GM21825 (cell line): ENCODE measurements at regions not wholly inside any gene's neighbourhood (a gene's known extent, or its start where the extent isn't known, plus 50 kb on each side); places are given as distances from the start of the nearest gene placed in this dataset.
A peak's percentile ranks its signal among the peaks of the same experiment; 100 is the strongest.

ENCODE experiments used
- ATAC-seq: cut with Tn5 transposase; IDR thresholded peaks from one replicate; pipeline ENCODE4 v1.9.1; 2021; ENCODE audit warnings: mild to moderate bottlenecking, moderate library complexity; ENCODE audit not compliant: unreplicated experiment

GRCh38 chr2:53452400-53452799 lies 315.2 kb upstream of the CHAC2 start:
- no peak for ATAC-seq

DNA sequence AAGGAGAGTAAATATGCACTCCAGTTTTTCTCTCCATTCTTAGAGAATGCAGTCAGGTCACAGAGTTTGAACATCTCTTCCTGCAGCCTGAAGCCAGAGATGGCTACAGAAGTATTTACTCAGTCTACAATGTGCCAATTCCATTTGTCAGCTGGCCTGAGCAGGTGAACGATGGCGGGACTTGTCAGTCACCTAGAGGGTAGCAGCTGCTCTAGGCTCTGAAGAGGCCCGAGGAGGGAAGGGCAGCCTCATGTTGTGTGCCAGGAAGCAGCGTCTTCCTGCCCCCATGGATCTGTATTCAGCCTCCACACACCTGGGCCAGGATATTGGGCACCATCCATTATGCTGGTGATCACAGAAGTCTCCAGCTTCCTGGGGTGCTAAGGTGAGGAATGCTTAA lies 316.7 kb upstream of the CHAC2 start:
- no peak for ATAC-seq

- no peak for ATAC-seq
Observed at GRCh38 chr2:53448591-53448990, 319.0 kb upstream of the CHAC2 start.

DNA sequence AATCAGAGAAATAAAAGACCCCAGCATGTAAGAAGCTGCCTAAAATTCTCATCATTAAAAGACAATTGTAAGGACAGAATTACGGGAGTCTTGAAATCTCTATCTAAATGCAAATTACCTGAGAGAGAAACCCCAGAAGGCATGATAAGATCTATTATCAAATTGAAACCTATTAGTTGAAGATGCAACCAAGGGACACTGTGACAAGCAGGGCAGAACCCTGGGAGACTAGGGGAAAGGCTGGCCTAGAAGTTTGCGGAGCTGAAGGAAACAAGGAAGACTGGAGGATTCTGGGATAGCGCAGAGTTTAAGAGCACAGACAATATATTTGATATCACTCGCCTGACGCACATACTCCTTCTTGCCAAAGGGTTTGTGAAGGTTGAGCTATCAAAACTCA lies 319.5 kb upstream of the CHAC2 start:
- ATAC-seq = no peak

DNA sequence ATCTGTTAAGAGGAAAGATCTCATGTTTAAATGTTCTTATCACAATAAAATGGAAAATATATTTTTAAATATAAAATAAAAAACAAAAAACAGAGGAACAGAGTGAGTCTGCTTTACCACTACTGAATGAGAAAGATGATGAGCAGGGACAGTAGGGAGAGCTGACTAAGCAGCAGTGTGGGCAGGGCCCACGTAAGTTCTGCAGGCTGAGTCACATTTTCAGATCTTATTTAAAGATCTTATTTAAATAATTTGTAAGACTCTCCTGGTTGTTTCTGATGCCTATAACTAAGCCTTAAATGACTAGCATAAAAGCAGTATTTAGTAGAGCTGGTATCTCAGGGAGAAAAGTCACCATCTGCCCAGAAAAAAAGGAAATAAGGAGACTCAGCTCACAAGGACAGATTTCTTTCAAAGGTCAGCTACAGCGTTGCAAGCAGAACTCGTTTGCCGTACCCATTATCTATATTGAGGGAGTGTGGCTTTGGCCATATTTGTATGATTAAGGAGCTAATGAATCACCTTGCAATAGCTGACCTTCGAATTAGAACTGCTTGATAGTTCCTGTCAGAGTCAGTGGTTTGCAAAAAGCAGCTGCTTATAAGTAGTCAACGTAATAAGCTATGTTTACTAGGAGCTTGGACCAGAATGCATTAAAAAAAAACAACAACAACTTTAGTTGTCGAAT lies 322.1 kb upstream of the CHAC2 start:
- ATAC-seq = peak; percentile 59

DNA sequence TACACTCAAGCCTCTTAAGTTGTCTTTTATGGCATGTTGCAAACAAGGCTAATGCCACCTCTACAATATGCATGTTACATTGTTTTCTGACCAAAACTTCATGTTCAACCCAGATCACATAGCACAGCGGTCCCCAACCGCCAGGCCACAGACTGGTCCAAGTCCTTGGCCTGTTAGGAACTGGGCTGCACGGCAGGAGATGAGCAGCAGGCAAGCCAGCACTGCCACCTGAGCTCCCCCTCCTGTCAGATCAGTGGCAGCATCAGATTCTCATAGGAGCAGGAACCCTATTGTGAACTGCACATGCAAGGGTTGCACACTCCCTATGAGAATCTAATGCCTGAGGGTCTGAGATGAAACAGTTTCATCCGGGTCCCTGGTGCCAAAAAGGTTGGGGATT lies 324.8 kb upstream of the CHAC2 start:
- ATAC-seq = no peak

- ATAC-seq = no peak
Observed at GRCh38 chr2:53442093-53442492, 325.5 kb upstream of the CHAC2 start.

GRCh38 chr2:53438692-53439091 lies 328.9 kb upstream of the CHAC2 start:
- ATAC-seq = no peak

- ATAC-seq = no peak
Observed at GRCh38 chr2:53438100-53438499, 329.5 kb upstream of the CHAC2 start.

DNA sequence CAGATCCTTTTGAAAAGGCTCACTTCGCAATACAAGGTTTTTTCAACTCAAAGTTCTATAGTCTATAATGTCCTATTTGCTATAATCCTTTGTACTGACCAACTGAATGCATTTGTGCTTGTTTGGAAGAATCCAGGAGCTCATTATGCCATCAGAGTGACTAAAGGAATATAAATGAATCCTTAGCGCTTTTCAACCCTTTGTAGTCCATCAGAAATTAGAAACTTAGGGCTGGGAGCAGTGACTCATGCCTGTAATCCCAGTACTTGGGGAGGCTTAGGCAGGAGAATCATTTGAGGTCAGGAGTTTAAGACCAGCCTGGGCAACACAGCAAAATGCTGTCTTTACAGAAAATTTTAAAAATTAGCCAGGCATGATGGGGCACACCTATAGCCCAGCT lies 330.2 kb upstream of the CHAC2 start:
- no peak for ATAC-seq

GRCh38 chr2:53436882-53437281 lies 330.7 kb upstream of the CHAC2 start:
- no peak for ATAC-seq

- no peak for ATAC-seq
Observed at GRCh38 chr2:53435610-53436009, 332.0 kb upstream of the CHAC2 start.

DNA sequence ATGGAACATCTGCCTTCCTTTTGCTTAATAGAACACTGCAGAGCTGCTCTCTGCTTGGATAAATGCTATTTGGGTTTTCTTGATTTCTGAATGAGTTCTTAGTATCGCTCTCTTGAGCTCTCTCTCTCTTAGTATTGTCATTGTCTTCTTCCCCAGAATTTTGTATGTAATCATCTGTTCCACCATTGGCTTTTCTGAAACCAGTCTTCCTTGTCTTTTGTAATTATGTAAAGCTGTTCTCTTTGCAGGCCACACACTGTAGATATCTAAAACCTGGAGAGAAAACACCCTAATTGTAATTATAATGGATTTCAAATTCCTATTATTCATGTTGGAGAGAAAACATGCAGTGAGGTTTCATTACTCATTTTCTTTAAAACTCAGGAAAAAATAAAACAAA lies 333.1 kb upstream of the CHAC2 start:
- no peak for ATAC-seq

DNA sequence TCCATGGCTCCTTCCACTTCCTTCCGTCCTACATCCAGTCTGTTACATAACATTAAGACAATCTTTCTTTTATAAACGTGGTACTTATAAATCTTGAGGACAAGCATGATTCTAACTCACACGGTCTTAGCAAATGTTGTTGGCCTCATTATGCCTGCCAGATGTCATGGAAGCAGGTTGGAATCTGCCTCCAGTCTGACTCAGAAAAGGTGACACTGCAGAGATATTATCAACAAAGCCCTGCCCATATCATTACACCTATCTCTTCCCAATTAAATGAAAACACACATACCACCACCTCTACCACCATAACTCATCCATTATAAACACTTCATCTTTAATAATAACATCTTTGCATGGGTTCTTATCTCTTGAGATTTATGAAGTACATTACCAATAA lies 334.7 kb upstream of the CHAC2 start:
- no peak for ATAC-seq

DNA sequence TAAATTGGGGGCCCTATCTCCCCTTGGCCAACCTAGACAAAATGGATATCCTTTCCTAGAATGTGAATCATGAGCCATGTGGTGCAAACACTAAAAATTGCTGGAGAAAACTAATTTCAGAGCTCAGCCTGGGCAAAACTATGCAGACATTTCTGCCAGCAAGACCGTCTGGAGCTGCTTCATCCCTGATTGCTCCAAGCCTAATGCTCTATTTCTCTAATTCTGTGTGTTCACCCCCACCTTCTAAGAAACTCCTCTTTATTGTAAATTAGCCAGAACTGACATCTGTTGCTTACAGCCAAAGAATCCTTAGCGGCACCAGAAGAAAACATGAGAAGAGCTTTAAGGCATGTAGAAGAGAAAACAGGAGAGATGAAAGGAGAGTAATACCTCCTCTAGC lies 337.7 kb upstream of the CHAC2 start:
- ATAC-seq = no peak

GRCh38 chr2:53424902-53425301 lies 342.7 kb upstream of the CHAC2 start:
- peak; percentile 78 for ATAC-seq

DNA sequence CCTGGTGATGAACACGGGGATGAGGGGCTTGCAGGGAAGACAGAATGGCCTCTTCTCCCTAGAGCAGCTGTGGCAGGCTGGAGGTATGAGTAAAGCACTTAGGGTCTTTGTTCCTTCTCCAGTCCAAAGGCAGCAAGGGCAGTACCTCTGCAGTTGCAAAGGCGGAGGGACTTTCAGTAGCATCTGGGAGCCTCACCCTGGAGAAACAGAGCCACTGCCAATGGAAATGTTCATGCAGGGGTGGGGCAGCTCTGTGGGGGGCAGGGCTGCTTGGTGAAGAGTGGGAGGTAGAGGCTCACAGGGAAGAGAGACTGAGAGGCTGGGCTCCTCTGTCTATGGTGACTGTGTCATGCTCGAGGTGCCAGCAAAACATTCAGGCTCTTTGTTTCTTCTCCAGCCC lies 344.1 kb upstream of the CHAC2 start:
- no peak for ATAC-seq

GRCh38 chr2:53422979-53423378 lies 344.6 kb upstream of the CHAC2 start:
- peak; percentile 74 for ATAC-seq

DNA sequence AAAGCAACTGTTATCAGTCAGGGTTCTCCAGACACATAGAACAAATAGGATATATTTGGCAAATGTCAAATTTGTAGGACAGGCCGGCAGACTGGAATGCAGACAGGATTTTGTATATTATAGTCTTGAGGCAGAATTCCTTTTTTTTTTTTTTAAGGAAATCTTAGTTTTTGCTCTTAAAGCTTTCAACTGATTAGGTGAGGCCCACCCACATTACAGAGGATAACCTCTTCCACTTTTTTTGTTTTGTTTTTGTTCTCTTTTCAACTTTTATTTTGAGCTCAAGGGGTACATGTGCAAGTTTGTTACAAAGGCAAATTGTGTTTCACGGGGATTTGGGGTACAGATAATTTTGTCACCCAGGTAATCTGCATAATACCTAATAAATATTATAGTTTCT lies 350.2 kb upstream of the CHAC2 start:
- ATAC-seq = no peak

DNA sequence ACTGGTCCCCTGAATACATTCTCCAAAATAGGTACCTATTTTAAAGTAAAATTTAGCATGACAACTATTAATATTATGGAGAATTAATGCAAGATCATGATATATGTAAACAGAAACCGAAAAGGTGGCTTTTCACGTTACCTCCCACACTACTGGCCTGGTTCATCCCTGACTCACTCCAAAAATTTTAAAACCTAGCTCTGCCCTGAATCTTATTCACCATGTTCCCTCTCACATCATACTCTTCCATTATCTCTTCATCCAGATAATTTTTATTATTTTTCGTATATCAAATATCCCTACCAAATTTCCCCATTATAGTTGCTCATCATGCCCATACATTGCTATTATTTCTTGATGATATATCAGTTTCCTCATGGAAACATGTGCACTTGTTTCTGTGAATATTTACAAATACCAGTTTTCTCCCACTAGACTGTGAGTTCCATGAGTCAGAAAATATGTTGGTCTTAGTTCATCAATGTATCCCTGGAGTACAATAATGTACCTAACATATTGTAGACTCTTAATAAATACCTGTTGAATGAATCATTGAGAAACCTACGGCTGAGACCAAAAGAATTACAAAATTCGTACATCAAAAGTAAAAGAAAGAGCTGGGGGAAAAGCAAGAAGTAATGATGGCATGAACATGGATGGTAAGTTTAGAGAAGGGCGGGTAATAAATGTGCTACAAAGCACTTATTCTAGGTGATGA lies 360.1 kb upstream of the CHAC2 start:
- ATAC-seq = no peak

- ATAC-seq = no peak
Observed at GRCh38 chr2:53403792-53404413, 363.7 kb upstream of the CHAC2 start.

GRCh38 chr2:53397085-53397484 lies 370.5 kb upstream of the CHAC2 start:
- ATAC-seq = no peak
